ENCODE measurements at regions not wholly inside any gene's neighbourhood (a gene's known extent, or its start where the extent isn't known, plus 50 kb on each side); places are given as distances from the start of the nearest gene placed in this dataset.

- H3K4me1 ChIP-seq (ENCODE audit: insufficient read depth, insufficient read length) = no peaks in the 10 kb centered on the region
- no peak overlapping the region for H3K9ac ChIP-seq (ENCODE audit: insufficient read length, low read depth)
- no peaks in the 10 kb centered on the region for H3K36me3 ChIP-seq (ENCODE audit: insufficient read depth, insufficient read length, low read length)
- peaks cover 20% of the 10 kb centered on the region; the same call in 1 of the 2 replicates for H3K9me3 ChIP-seq (ENCODE audit: insufficient read depth, low read length)
- TF ChIP-seq SUZ12 (IDR thresholded peaks at IDR 0.05; ENCODE audit: extremely low read depth, insufficient read depth, insufficient read length) (no peak), YY1 (IDR thresholded peaks at IDR 0.05; ENCODE audit: insufficient read depth, insufficient read length) (no peak), ZNF274 (IDR thresholded peaks at IDR 0.05; ENCODE audit: low read depth, low read length) (no peak)
- peak; percentile 66 for DNase-seq (ENCODE audit: low read depth, low spot score)
- H3K27me3 ChIP-seq (ENCODE audit: insufficient read depth, insufficient read length) = no peaks in the 10 kb centered on the region
- no peak overlapping the region for H3K4me3 ChIP-seq (ENCODE audit: insufficient read length, low read depth)
Measured at GRCh38 chr3:152745646-152746045, 89.3 kb upstream of the P2RY1 start.

- no peak for DNase-seq (ENCODE audit: low read depth, low spot score)
- no peaks in the 10 kb centered on the region for H3K36me3 ChIP-seq (ENCODE audit: insufficient read depth, insufficient read length, low read length)
- TF ChIP-seq ZNF274 (IDR thresholded peaks at IDR 0.05; ENCODE audit: low read depth, low read length) (no peak), SUZ12 (IDR thresholded peaks at IDR 0.05; ENCODE audit: extremely low read depth, insufficient read depth, insufficient read length) (no peak), YY1 (IDR thresholded peaks at IDR 0.05; ENCODE audit: insufficient read depth, insufficient read length) (no peak)
- H3K9me3 ChIP-seq (ENCODE audit: insufficient read depth, low read length) = 0 out of 2 replicates have a peak, but pooled peaks cover 8% of the 10 kb centered on the region
- H3K4me1 ChIP-seq (ENCODE audit: insufficient read depth, insufficient read length) = no peaks in the 10 kb centered on the region
- H3K9ac ChIP-seq (ENCODE audit: insufficient read length, low read depth) = no peak overlapping the region
- H3K27me3 ChIP-seq (ENCODE audit: insufficient read depth, insufficient read length) = no peaks in the 10 kb centered on the region
- no peak overlapping the region for H3K4me3 ChIP-seq (ENCODE audit: insufficient read length, low read depth)
Measured at GRCh38 chr3:152754303-152754702, 80.6 kb upstream of the P2RY1 start.

- H3K4me1 ChIP-seq (ENCODE audit: insufficient read depth, insufficient read length) = no peaks in the 10 kb centered on the region
- H3K36me3 ChIP-seq (ENCODE audit: insufficient read depth, insufficient read length, low read length) = no peaks in the 10 kb centered on the region
- H3K9ac ChIP-seq (ENCODE audit: insufficient read length, low read depth) = no peak overlapping the region
- DNase-seq (ENCODE audit: low read depth, low spot score) = no peak
- no peak for TF ChIP-seq SUZ12 (IDR thresholded peaks at IDR 0.05; ENCODE audit: extremely low read depth, insufficient read depth, insufficient read length)
- TF ChIP-seq ZNF274 (IDR thresholded peaks at IDR 0.05; ENCODE audit: low read depth, low read length) = no peak
- no peak for TF ChIP-seq YY1 (IDR thresholded peaks at IDR 0.05; ENCODE audit: insufficient read depth, insufficient read length)
- H3K27me3 ChIP-seq (ENCODE audit: insufficient read depth, insufficient read length) = no peaks in the 10 kb centered on the region
- H3K4me3 ChIP-seq (ENCODE audit: insufficient read length, low read depth) = no peak overlapping the region
- no peaks in the 10 kb centered on the region for H3K9me3 ChIP-seq (ENCODE audit: insufficient read depth, low read length)
Measured at GRCh38 chr3:152756807-152757206, 78.1 kb upstream of the P2RY1 start.

GRCh38 chr3:152760024-152760563 is 74.8 kb upstream of the P2RY1 start:
- no peaks in the 10 kb centered on the region for H3K27me3 ChIP-seq (ENCODE audit: insufficient read depth, insufficient read length)
- no peaks in the 10 kb centered on the region for H3K9me3 ChIP-seq (ENCODE audit: insufficient read depth, low read length)
- H3K4me1 ChIP-seq (ENCODE audit: insufficient read depth, insufficient read length) = no peaks in the 10 kb centered on the region
- no peak overlapping the region for H3K9ac ChIP-seq (ENCODE audit: insufficient read length, low read depth)
- no peak for TF ChIP-seq YY1 (IDR thresholded peaks at IDR 0.05; ENCODE audit: insufficient read depth, insufficient read length)
- no peaks in the 10 kb centered on the region for H3K36me3 ChIP-seq (ENCODE audit: insufficient read depth, insufficient read length, low read length)
- no peak for DNase-seq (ENCODE audit: low read depth, low spot score)
- H3K4me3 ChIP-seq (ENCODE audit: insufficient read length, low read depth) = no peak overlapping the region

GRCh38 chr3:152760591-152760990 is 74.3 kb upstream of the P2RY1 start:
- no peak for DNase-seq (ENCODE audit: low read depth, low spot score)
- no peaks in the 10 kb centered on the region for H3K36me3 ChIP-seq (ENCODE audit: insufficient read depth, insufficient read length, low read length)
- H3K4me1 ChIP-seq (ENCODE audit: insufficient read depth, insufficient read length) = no peaks in the 10 kb centered on the region
- H3K27me3 ChIP-seq (ENCODE audit: insufficient read depth, insufficient read length) = no peaks in the 10 kb centered on the region
- no peak for TF ChIP-seq YY1 (IDR thresholded peaks at IDR 0.05; ENCODE audit: insufficient read depth, insufficient read length)
- TF ChIP-seq ZNF274 (IDR thresholded peaks at IDR 0.05; ENCODE audit: low read depth, low read length) = no peak
- TF ChIP-seq SUZ12 (IDR thresholded peaks at IDR 0.05; ENCODE audit: extremely low read depth, insufficient read depth, insufficient read length) = no peak
- H3K4me3 ChIP-seq (ENCODE audit: insufficient read length, low read depth) = no peak overlapping the region
- no peak overlapping the region for H3K9ac ChIP-seq (ENCODE audit: insufficient read length, low read depth)
- no peaks in the 10 kb centered on the region for H3K9me3 ChIP-seq (ENCODE audit: insufficient read depth, low read length)

GRCh38 chr3:152768478-152768877 is 66.5 kb upstream of the P2RY1 start:
- no peaks in the 10 kb centered on the region for H3K9me3 ChIP-seq (ENCODE audit: insufficient read depth, low read length)
- no peak for DNase-seq (ENCODE audit: low read depth, low spot score)
- H3K27me3 ChIP-seq (ENCODE audit: insufficient read depth, insufficient read length) = no peaks in the 10 kb centered on the region
- TF ChIP-seq SUZ12 (IDR thresholded peaks at IDR 0.05; ENCODE audit: extremely low read depth, insufficient read depth, insufficient read length) (no peak), YY1 (IDR thresholded peaks at IDR 0.05; ENCODE audit: insufficient read depth, insufficient read length) (no peak), ZNF274 (IDR thresholded peaks at IDR 0.05; ENCODE audit: low read depth, low read length) (no peak)
- H3K9ac ChIP-seq (ENCODE audit: insufficient read length, low read depth) = no peak overlapping the region
- H3K4me3 ChIP-seq (ENCODE audit: insufficient read length, low read depth) = no peak overlapping the region
- H3K36me3 ChIP-seq (ENCODE audit: insufficient read depth, insufficient read length, low read length) = no peaks in the 10 kb centered on the region
- H3K4me1 ChIP-seq (ENCODE audit: insufficient read depth, insufficient read length) = no peaks in the 10 kb centered on the region

GRCh38 chr3:152769523-152769922 is 65.4 kb upstream of the P2RY1 start:
- Histone ChIP-seq H3K9ac (ENCODE audit: insufficient read length, low read depth) (no peak overlapping the region), H3K9me3 (ENCODE audit: insufficient read depth, low read length) (no peaks in the 10 kb centered on the region), H3K36me3 (ENCODE audit: insufficient read depth, insufficient read length, low read length) (no peaks in the 10 kb centered on the region), H3K4me1 (ENCODE audit: insufficient read depth, insufficient read length) (no peaks in the 10 kb centered on the region), H3K27me3 (ENCODE audit: insufficient read depth, insufficient read length) (no peaks in the 10 kb centered on the region), H3K4me3 (ENCODE audit: insufficient read length, low read depth) (no peak overlapping the region)
- no peak for DNase-seq (ENCODE audit: low read depth, low spot score)
- TF ChIP-seq ZNF274 (IDR thresholded peaks at IDR 0.05; ENCODE audit: low read depth, low read length) (no peak), YY1 (IDR thresholded peaks at IDR 0.05; ENCODE audit: insufficient read depth, insufficient read length) (no peak), SUZ12 (IDR thresholded peaks at IDR 0.05; ENCODE audit: extremely low read depth, insufficient read depth, insufficient read length) (no peak)
